RKO (cell line): ENCODE measurements at regions not wholly inside any gene's neighbourhood (a gene's known extent, or its start where the extent isn't known, plus 50 kb on each side); places are given as distances from the start of the nearest gene placed in this dataset.
A peak's percentile ranks its signal among the peaks of the same experiment; 100 is the strongest.
"Not testable (repeated sequence)": the region's sequence is repeated elsewhere in the genome, so short reads cannot be mapped to it uniquely, and the experiment has no call there.

Experiments used
- DNase-seq: peaks from one replicate; pipeline ENCODE4 v3.0.0-alpha.2; 2016; ENCODE audit warnings: low spot score

- DNase-seq = no peak
These were observed 144.5 kb upstream of the KCNJ15 start for GRCh38 chr21:38112219-38112789.

GRCh38 chr21:38114717-38115333, 142.0 kb upstream of the KCNJ15 start:
- DNase-seq = no peak

GRCh38 chr21:38115870-38116269, 140.9 kb upstream of the KCNJ15 start:
- DNase-seq = no peak

- no peak for DNase-seq
These were observed 137.0 kb upstream of the KCNJ15 start for GRCh38 chr21:38119793-38120192.

GRCh38 chr21:38120679-38120983, 136.2 kb upstream of the KCNJ15 start:
- not testable (repeated sequence) for DNase-seq

GRCh38 chr21:38120984-38121855, 135.6 kb upstream of the KCNJ15 start:
- no peak for DNase-seq

- DNase-seq = no peak
These were observed 134.7 kb upstream of the KCNJ15 start for GRCh38 chr21:38121888-38122720.

- no peak for DNase-seq
These were observed 133.2 kb upstream of the KCNJ15 start for GRCh38 chr21:38123626-38124025.

GRCh38 chr21:38126666-38127303, 130.0 kb upstream of the KCNJ15 start:
- DNase-seq = peak; percentile 44

GRCh38 chr21:38129711-38130110, 127.1 kb upstream of the KCNJ15 start:
- no peak for DNase-seq

- DNase-seq = no peak
These were observed 123.6 kb upstream of the KCNJ15 start for GRCh38 chr21:38133240-38133639.

GRCh38 chr21:38134084-38134873, 122.5 kb upstream of the KCNJ15 start:
- DNase-seq = no peak

GRCh38 chr21:38136201-38136600, 120.6 kb upstream of the KCNJ15 start:
- no peak for DNase-seq

GRCh38 chr21:38139380-38140168, 117.2 kb upstream of the KCNJ15 start:
- DNase-seq = no peak

GRCh38 chr21:38140207-38140903, 116.4 kb upstream of the KCNJ15 start:
- no peak for DNase-seq

GRCh38 chr21:38142224-38142623, 114.6 kb upstream of the KCNJ15 start:
- DNase-seq = no peak

GRCh38 chr21:38144193-38144592, 112.6 kb upstream of the KCNJ15 start:
- no peak for DNase-seq

- DNase-seq = no peak
These were observed 111.7 kb upstream of the KCNJ15 start for GRCh38 chr21:38145104-38145503.

- no peak for DNase-seq
These were observed 109.4 kb upstream of the KCNJ15 start for GRCh38 chr21:38147391-38147790.

- DNase-seq = no peak
These were observed 108.7 kb upstream of the KCNJ15 start for GRCh38 chr21:38148046-38148445.
